ENCODE measurements at regions not wholly inside any gene's neighbourhood (a gene's known extent, or its start where the extent isn't known, plus 50 kb on each side); places are given as distances from the start of the nearest gene placed in this dataset.

GRCh38 chr7:136294977-136295376 is 317.8 kb upstream of the MTPN start:
- DNase-seq: no peak
- Histone ChIP-seq H3K36me3 (no peaks in the 10 kb centered on the region), H3K4me3 (no peak overlapping the region), H3K9me3 (no peaks in the 10 kb centered on the region), H3K4me1 (no peaks in the 10 kb centered on the region), H3K27me3 (no peaks in the 10 kb centered on the region), H3K27ac (no peak overlapping the region)
- TF ChIP-seq POLR2A (IDR thresholded peaks at IDR 0.05) (no peak), EP300 (IDR thresholded peaks at IDR 0.05) (no peak), CTCF (IDR thresholded peaks at IDR 0.05) (no peak), POLR2AphosphoS5 (IDR thresholded peaks at IDR 0.05) (no peak)
- WGBS, 2 donors: 100% methylated on average over 1 of the region's 1 CpG
- no peak for ATAC-seq (ENCODE audit: low FRiP score in 2 of 2)

DNA sequence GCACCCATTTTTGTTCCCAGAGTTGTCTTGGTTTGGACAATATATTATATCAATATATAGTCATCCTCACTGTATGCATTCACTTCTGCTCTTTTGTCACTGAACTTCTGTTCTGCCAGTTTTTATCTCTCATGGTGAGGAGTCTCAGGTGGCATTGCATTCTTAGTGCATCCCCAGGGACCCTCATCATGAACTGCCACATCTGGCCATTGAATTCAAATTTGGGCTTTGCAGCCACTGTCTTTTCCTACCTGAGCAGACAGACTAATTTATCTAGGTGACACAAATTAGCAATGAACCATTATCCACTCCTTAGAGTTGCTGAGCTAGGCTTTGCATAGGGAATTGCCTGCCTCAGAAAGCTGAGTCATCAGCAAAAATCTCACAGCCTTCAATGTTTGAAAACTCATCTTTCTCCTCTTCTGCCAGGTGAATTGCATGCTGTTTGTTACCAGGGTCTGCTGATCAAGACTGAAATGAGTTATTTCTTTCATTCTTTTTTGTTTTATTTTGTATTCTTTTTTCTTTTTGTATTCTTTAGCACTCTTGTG is 316.8 kb upstream of the MTPN start:
- TF ChIP-seq CTCF (IDR thresholded peaks at IDR 0.05): no peak
- no peak for TF ChIP-seq POLR2A (IDR thresholded peaks at IDR 0.05)
- no peak for TF ChIP-seq EP300 (IDR thresholded peaks at IDR 0.05)
- no peak for TF ChIP-seq POLR2AphosphoS5 (IDR thresholded peaks at IDR 0.05)
- ATAC-seq (ENCODE audit: low FRiP score in 2 of 2) (no peak), DNase-seq (no peak)
- H3K9me3 ChIP-seq: no peaks in the 10 kb centered on the region
- no peaks in the 10 kb centered on the region for H3K4me1 ChIP-seq
- no peak overlapping the region for H3K27ac ChIP-seq
- no peaks in the 10 kb centered on the region for H3K27me3 ChIP-seq
- no peaks in the 10 kb centered on the region for H3K36me3 ChIP-seq
- H3K4me3 ChIP-seq: no peak overlapping the region

- ATAC-seq (ENCODE audit: low FRiP score in 2 of 2) (no peak), DNase-seq (no peak)
- no peaks in the 10 kb centered on the region for H3K4me1 ChIP-seq
- H3K9me3 ChIP-seq: no peaks in the 10 kb centered on the region
- H3K4me3 ChIP-seq: no peak overlapping the region
- no peaks in the 10 kb centered on the region for H3K27me3 ChIP-seq
- no peak overlapping the region for H3K27ac ChIP-seq
- WGBS, 2 donors: 73 to 76% methylated on average over 6 of the region's 6 CpGs
- TF ChIP-seq POLR2A (IDR thresholded peaks at IDR 0.05) (no peak), CTCF (IDR thresholded peaks at IDR 0.05) (no peak), POLR2AphosphoS5 (IDR thresholded peaks at IDR 0.05) (no peak), EP300 (IDR thresholded peaks at IDR 0.05) (no peak)
- H3K36me3 ChIP-seq: no peaks in the 10 kb centered on the region
These were observed 316.1 kb upstream of the MTPN start for GRCh38 chr7:136293272-136293671.

GRCh38 chr7:136292365-136292764 is 315.2 kb upstream of the MTPN start:
- H3K4me3 ChIP-seq: no peak overlapping the region
- H3K4me1 ChIP-seq: no peaks in the 10 kb centered on the region
- TF ChIP-seq POLR2A (IDR thresholded peaks at IDR 0.05) (no peak), CTCF (IDR thresholded peaks at IDR 0.05) (no peak), EP300 (IDR thresholded peaks at IDR 0.05) (no peak), POLR2AphosphoS5 (IDR thresholded peaks at IDR 0.05) (no peak)
- DNase-seq: no peak
- H3K36me3 ChIP-seq: no peaks in the 10 kb centered on the region
- H3K27me3 ChIP-seq: no peaks in the 10 kb centered on the region
- H3K27ac ChIP-seq: no peak overlapping the region
- no peaks in the 10 kb centered on the region for H3K9me3 ChIP-seq
- ATAC-seq (ENCODE audit: low FRiP score in 2 of 2): no peak

- no peaks in the 10 kb centered on the region for H3K9me3 ChIP-seq
- no peak for DNase-seq
- no peak for TF ChIP-seq POLR2A (IDR thresholded peaks at IDR 0.05)
- no peak for TF ChIP-seq CTCF (IDR thresholded peaks at IDR 0.05)
- TF ChIP-seq EP300 (IDR thresholded peaks at IDR 0.05): no peak
- TF ChIP-seq POLR2AphosphoS5 (IDR thresholded peaks at IDR 0.05): no peak
- WGBS, 2 donors: 40 to 95% methylated on average over 1 of the region's 1 CpG
- ATAC-seq (ENCODE audit: low FRiP score in 2 of 2): no peak
- H3K4me1 ChIP-seq: no peaks in the 10 kb centered on the region
- H3K27ac ChIP-seq: no peak overlapping the region
- no peaks in the 10 kb centered on the region for H3K27me3 ChIP-seq
- H3K36me3 ChIP-seq: no peaks in the 10 kb centered on the region
- no peak overlapping the region for H3K4me3 ChIP-seq
These were observed 313.2 kb upstream of the MTPN start for GRCh38 chr7:136290351-136290750.

Data from upper lobe of left lung (tissue), 6 donors.